ENCODE measurements at regions not wholly inside any gene's neighbourhood (a gene's known extent, or its start where the extent isn't known, plus 50 kb on each side); places are given as distances from the start of the nearest gene placed in this dataset.

- TF ChIP-seq, protein P1, sequence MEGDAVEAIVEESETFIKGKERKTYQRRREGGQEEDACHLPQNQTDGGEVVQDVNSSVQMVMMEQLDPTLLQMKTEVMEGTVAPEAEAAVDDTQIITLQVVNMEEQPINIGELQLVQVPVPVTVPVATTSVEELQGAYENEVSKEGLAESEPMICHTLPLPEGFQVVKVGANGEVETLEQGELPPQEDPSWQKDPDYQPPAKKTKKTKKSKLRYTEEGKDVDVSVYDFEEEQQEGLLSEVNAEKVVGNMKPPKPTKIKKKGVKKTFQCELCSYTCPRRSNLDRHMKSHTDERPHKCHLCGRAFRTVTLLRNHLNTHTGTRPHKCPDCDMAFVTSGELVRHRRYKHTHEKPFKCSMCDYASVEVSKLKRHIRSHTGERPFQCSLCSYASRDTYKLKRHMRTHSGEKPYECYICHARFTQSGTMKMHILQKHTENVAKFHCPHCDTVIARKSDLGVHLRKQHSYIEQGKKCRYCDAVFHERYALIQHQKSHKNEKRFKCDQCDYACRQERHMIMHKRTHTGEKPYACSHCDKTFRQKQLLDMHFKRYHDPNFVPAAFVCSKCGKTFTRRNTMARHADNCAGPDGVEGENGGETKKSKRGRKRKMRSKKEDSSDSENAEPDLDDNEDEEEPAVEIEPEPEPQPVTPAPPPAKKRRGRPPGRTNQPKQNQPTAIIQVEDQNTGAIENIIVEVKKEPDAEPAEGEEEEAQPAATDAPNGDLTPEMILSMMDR (conservative IDR thresholded peaks at IDR 0.05; ENCODE audit: low read depth, low read length), result no peak
- H3K4me3 ChIP-seq (ENCODE audit: low read depth, low read length), result no peak overlapping the region
- DNase-seq (ENCODE audit: low read depth), result no peak
Measured at GRCh38 chr3:127068871-127069270, 86.0 kb downstream of the PLXNA1 start.

DNA sequence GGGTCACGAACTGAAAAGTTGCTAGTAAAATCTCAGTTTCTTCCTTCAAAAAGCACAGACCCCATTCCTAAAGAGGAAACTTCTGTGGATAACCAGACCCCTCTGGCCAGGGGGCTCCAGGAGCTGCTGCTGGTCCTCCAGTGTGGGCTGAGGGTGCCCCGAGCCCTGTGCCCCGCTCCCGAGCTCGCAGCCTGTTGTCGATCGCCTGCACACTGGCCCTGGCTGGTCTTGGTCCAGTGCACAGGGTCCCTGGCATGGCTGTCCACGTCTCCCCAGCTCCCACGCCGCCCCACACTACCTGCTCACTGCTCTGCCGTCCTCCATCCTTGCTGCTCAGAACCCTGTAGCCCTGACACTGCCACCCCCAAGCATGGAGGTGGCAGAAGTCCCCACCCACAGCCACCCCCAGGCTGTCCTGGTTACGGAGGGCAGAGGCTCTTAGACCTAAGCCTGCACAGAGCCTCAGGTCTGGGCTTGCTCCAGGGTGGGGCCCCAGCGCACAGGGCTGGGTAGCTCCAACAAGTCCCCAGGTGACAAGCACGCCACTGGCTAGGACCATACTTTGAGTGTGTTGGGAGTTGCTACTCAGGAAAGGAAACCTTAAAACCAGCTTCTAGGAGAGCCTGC lies 87.0 kb downstream of the PLXNA1 start:
- TF ChIP-seq, protein P1 (conservative IDR thresholded peaks at IDR 0.05; ENCODE audit: low read depth, low read length), result no peak
- H3K4me3 ChIP-seq (ENCODE audit: low read depth, low read length), result no peak overlapping the region
- DNase-seq (ENCODE audit: low read depth), result no peak

DNA sequence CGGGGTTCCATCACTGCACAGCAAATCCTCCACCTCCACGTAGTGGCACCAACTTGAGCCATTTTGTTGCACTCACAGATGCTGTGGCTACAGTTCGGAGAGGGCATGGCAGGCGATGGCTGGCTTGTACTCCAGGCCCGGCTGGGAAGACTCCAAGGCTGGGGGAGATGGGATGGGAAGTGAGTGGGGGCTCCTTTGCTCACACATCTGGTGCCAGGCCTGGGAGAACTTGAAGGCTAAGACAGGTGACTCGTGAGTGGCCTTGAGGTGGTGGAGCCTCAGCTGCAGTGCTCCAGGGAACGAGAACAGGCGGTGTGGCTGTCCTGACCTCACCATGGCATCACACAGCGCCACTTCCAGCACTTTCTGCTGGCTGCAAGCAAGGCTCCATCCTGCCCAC lies 87.9 kb downstream of the PLXNA1 start:
- TF ChIP-seq, protein P1 (conservative IDR thresholded peaks at IDR 0.05; ENCODE audit: low read depth, low read length), result no peak
- DNase-seq (ENCODE audit: low read depth), result no peak

DNA sequence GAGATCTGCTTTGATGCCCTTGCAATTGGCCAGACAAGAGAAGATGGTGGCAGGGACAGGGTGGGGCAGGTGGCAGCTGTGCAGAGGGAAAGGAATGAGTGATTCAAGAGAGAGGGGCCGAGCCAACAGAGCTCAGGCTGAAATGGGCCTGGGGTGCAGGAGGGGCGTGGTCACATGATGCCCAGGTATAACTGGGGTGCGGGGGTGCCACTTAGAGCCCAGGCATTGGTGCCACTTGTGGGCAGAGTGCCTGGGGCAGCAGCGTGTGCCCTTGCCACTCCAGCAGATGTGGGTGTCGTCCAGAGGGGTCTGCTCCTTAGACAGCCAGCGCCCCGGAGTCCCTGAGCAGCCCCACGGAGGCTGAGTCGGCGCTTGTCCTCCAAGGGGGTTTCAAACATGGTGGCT lies 88.7 kb downstream of the PLXNA1 start:
- TF ChIP-seq, protein P1 (conservative IDR thresholded peaks at IDR 0.05; ENCODE audit: low read depth, low read length), result no peak
- no peak for DNase-seq (ENCODE audit: low read depth)
- no peak overlapping the region for H3K4me3 ChIP-seq (ENCODE audit: low read depth, low read length)

More for the DNA sequence above, 87.9 kb downstream of the PLXNA1 start:
- no peak overlapping the region for H3K4me3 ChIP-seq (ENCODE audit: low read depth, low read length)

DNA sequence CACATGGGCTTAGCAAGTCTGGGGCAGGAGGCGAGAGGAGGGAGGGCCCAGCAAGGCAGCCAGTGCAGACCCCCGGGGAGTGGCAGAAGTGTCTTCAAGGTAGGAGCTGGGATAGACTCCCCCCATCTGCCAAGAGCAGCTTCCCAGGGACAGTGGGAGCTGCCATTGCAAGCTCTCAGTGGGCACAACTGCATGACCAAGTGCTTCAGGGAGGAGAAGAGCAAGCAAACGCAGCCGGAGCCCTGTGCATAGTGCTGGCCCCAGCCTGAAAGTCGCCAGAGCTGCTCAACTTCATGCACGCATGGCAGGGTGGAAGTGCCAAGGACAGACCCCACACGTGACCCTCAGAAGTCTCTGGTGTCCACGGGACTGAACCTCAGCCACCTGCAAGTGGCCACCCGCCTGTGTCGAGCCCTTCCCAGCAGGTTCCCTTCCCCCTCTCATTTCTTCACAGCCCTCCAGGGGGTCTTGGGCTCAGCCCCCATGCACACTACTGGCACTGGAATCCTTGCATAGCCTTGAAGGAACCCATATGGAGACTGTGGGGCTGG lies 89.4 kb downstream of the PLXNA1 start:
- DNase-seq (ENCODE audit: low read depth), result no peak
- no peak overlapping the region for H3K4me3 ChIP-seq (ENCODE audit: low read depth, low read length)
- TF ChIP-seq, protein P1 (conservative IDR thresholded peaks at IDR 0.05; ENCODE audit: low read depth, low read length), result no peak

- DNase-seq (ENCODE audit: low read depth), result no peak
- TF ChIP-seq, protein P1 (conservative IDR thresholded peaks at IDR 0.05; ENCODE audit: low read depth, low read length), result no peak
- no peak overlapping the region for H3K4me3 ChIP-seq (ENCODE audit: low read depth, low read length)
Measured at GRCh38 chr3:127072971-127073783, 90.3 kb downstream of the PLXNA1 start.
